ENCODE measurements at regions not wholly inside any gene's neighbourhood (a gene's known extent, or its start where the extent isn't known, plus 50 kb on each side); places are given as distances from the start of the nearest gene placed in this dataset.
A peak's percentile ranks its signal among the peaks of the same experiment; 100 is the strongest.
"Not testable (repeated sequence)": the region's sequence is repeated elsewhere in the genome, so short reads cannot be mapped to it uniquely, and the experiment has no call there.

DNA sequence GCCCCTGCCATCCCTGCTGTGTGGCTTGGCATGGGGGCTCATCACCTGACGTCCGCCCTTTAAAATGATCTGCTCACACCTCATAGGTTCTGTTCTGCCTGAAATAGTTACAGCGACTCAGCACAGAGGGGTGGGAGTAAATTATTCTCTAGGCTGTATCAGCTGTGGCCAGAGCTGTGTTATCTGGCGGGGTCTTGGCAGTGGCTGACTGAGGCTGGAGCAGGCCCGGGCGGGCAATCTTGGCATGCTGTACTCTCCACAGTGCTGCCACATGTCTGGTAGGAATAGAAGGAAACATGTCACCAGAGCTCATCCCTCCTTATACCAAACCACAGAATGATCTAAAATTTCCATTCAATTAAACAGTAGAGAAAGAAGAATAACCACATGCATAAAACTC, 499.9 kb upstream of the LMCD1 start:
- no peak for DNase-seq (ENCODE audit: low spot score)

DNA sequence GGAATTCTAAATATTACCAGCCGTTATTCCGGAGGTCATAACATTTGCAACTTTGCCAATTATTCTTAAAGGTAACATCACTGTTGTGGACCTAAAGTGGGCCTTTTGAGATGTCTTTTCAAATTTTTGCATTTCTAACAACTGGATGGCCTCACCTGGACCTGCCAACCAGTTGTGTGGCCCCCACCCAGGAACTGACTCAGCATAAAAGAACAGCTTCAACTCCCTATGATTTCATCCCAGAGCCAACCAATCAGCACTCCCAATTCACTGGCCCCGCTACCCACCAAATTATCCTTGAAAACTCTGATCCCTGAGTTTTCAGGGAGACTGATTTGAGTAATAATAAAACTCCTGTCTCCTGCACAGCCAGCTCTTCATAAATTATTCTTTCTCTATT, 489.7 kb upstream of the LMCD1 start:
- DNase-seq (ENCODE audit: low spot score) = no peak

DNA sequence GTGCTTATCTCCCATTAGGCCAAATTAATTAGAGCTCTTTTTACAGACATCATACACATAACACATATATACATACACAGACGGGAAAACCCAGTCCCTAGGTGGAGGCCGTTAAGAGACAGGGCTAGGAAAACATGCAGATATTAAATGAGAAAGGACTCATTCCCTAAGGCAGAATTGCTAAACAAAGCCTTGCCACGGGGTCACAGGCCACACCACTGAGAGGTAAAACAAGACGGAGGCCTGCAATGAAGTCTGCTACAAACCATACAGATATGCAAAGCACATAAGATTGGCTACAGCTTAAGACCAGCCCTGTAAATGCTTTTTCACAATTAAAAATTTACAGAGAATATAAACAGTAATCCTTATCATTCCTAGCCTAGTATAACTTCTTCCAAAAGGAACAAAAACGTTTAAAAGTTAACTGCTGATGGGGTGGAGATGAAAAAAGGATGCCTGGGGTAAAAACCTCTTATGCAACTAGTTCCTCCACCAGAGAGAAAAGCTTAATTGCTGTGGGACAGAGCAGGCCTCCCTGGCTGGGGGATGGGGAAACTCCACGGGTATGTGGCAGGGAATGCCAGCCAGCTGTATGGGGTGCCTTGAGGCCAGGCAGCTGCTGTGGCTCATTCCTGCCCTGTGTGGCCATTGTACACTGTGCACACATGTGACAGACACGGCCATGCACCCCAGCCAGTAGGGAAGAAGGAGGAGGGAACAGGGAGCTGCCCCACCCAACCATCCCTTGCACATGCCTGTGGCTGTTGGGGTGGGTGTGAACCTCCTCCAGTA, 481.4 kb upstream of the LMCD1 start:
- no peak for DNase-seq (ENCODE audit: low spot score)

DNA sequence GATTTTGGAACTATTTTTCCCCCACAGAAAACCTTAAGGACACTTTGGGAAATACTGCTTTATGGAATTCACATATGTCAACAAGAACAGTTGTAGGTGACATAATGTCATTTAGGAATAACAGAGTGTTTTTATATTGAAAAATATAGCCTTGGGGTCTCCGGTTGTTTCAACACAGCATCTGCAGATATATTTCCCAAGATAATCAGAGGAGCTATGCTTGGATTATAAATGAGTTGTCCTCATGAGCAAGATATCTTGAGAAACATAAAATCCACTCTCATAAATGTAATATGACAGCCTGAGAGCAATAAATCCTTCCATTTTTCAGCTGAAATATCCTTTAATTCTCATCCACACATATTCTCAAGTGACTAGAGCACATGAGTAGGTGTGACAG, 473.7 kb upstream of the LMCD1 start:
- no peak for DNase-seq (ENCODE audit: low spot score)

DNA sequence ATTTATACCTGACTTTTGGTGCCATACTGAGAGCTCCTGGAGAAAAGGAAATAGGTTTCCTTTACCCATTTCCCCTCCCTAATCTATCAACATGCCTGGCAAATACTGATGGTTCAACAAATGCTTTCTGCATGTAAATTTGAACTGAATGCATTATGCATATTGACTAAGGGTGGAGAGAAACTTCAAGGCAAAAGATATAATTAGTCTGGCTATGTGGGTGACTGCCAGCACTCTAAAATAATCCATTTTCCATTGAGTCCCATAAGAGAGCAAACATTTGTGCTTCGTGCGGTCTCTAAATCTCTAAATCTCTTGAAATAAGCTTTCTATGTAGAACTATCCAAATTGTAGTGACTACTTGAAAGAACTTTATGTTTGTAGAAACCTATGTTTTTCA, 451.3 kb upstream of the LMCD1 start:
- DNase-seq (ENCODE audit: low spot score) = no peak

DNA sequence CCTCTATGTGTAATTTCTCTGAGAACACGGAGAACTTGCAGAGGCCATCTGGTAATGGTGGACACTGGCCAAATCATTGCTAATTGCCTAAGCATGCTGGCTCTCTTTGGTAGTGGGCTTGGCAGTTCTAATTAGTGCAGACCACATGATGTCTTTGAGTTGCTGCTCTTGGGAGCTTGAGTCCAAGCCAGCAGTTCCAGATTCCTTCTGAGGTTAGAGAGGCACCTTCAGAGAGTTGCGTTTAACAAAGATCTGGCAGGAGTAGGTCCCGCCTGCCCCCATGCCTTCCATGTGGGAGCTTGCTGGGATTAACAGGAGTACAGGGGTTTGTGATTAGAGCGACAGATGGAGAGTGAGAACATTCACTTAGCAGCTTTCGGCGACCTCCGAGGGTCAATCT, 449.0 kb upstream of the LMCD1 start:
- DNase-seq (ENCODE audit: low spot score) = no peak

DNA sequence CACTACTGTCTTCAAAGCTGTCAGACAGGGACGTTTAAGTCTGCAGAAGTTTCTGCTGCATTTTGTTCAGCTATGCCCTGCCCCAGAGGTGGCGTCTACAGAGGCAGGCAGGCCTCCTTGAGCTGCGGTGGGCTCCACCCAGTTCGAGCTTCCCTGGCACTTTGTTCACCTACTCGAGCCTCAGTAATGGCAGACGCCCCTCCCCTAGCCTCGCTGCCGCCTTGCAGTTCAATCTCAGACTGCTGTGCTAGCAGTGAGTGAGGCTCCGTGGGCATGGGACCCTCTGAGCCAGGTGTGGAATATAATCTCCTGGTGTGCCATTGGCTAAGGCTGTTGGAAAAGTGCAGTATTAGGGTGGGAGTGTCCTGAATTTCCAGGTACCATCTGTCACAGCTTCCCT, 433.5 kb upstream of the LMCD1 start:
- not testable (repeated sequence) for DNase-seq (ENCODE audit: low spot score)

DNA sequence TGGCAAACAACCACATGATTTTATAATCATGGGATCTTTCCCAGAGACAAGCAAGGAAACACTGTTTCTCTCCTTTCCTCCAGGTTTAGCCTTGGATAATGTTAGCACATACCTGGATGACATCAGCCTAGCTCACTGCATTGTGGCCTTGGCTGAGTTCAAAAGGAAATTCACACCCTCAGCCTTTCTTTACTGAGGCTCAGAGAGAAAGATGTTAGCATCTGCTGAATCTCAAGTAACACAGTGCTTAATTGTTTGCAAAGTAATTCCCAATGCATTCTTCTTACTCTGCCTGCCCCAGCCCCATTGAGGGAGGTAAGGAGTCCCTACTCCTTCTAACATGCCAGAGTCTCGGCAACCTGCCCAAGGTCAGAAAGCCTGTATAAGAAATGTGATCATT, 432.2 kb upstream of the LMCD1 start:
- no peak for DNase-seq (ENCODE audit: low spot score)

DNA sequence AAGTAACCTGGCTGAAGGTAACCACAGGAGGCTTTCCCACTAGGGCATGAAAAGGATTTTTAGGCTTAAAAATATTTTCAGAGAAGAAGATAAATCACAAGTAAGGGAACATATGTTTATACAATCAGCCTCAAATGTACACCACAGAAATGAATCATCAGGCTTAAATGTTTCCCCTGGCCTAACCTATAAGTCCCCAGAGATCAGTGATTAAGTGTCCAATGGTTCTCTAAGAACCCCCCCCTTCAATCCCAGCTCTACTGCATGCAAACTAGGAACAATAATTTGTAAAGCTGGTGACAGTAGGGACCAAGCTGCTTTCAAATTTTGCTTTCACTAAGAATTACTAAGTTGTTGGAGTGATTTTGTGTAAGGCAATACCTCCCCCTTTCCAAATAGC, 431.6 kb upstream of the LMCD1 start:
- peak; percentile 57 for DNase-seq (ENCODE audit: low spot score)

DNA sequence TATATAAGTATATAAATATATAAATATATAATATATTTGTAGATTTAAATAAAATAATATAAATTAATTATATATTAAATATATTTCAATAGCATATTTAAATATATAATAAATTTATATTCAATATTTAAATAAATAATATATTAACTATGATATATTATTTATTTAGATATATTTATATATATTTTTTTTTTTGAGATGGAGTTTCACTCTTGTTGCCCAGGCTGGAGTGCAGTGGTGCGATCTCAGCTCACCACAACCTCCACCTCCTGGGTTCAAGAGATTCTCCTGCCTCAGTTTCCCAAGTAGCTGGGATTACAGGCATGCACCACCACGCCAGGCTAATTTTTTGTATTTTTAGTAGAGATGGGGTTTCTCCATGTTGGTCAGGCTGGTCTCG, 426.9 kb upstream of the LMCD1 start:
- DNase-seq (ENCODE audit: low spot score) = not testable (repeated sequence)

DNA sequence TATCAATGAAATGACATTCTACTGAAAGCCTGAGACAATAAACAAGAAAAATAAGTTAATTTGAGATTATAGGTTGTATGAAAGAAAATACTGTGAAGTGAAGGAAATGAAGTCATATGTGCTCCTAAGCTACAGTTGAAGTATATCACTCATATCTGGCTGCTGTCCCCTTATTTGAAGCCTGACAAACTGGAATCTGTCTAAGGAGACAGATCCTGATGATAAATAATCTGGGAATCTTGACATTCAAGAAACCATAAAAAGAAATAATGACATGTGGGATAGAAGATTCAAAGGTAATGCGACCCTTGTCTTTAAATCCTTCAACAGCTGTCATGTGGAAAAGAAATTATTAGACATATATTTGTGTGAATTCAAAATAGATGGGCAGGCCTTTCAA, 424.5 kb upstream of the LMCD1 start:
- no peak for DNase-seq (ENCODE audit: low spot score)

DNA sequence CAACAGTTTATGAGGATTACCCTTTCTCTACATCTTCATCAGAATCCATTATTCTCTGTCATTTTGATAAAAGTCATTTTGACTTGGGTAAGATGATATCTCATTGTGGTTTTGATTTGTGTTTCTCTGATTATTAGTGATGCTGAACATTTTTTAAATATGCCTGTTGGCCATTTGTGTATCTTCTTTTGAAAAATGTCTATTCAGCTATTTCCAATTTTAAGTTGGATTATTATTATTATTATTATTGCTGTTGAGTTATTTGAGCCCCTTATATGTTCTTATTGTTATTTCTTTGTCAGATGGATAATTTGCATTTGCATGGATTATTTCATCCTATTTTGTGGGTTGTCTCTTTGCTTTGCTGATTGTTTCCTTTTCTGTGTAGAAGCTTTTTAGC, 421.2 kb upstream of the LMCD1 start:
- no peak for DNase-seq (ENCODE audit: low spot score)

DNA sequence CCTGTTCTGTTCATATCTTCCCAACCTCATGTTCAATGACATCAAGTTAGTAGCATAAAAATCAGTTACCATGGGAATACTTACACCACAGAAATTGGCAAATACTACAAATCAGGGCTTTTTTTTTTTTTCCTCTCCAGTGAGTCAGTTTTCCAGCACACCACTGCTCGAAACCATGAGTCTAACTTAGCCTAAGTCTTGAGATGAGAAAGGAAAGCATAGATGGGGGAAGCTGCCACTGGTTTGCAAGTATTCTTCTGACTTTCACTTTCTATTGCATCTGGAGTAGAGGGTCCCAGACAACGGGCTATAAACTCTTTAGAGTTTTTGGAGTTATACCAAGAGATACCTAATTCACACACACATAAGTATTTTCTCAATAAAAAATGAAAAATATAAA, 416.1 kb upstream of the LMCD1 start:
- DNase-seq (ENCODE audit: low spot score) = no peak

DNA sequence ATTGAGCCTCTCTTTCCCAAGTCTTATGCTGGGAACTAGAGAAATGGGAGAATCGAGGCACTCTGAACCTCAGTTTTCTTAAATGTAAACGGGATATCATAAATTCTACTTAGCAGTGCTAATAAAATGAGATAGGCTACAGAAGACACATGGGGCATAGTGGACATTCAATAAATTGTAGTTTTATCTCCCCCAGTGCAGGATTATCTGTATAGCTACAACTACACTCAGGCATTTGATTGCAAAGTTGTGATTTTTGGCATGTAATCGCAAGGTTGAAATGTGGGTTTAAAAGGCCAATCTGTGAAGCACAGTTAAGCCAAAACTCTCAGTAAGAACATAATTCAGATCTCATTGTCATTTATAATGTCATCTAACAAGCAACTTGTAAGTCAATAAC, 413.7 kb upstream of the LMCD1 start:
- DNase-seq (ENCODE audit: low spot score) = no peak

DNA sequence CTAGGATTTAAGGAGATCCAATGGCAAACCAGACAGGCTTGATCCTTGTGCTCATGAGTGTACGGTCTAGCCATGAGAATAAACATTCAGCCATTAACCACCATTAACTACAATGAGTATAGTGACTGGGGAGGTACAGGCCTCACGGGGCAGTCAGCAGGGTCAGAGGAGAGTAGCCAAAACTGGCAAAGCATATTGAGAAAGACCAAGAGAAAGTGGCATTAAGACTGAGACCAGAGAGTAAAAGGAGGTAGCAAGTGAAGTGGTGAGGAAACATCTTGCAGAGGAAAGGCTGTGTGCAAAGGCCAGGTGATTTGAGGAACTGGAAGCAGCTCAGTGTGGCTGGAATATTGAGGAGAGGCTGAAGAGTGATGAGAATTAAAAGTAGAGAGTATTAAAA, 407.2 kb upstream of the LMCD1 start:
- no peak for DNase-seq (ENCODE audit: low spot score)

DNA sequence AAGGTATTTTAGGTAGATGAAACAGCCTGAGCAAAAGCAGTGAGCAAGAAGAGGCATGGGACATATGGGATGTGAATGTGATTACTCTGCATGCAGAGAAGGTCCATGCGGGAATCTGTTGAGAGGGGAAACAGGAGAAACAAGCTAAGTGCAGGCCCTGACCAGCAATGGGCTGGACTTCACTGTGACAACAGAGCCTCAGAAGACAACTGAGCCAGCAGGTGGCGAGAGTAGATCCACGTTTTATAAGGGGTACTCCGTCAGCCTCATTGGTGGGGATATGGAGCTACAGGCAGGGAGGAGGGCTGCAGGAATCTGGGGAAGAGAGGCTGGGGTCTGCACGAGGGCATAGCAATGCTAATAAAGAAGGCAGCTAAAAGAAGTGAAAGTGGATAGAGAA, 405.9 kb upstream of the LMCD1 start:
- DNase-seq (ENCODE audit: low spot score) = no peak

DNA sequence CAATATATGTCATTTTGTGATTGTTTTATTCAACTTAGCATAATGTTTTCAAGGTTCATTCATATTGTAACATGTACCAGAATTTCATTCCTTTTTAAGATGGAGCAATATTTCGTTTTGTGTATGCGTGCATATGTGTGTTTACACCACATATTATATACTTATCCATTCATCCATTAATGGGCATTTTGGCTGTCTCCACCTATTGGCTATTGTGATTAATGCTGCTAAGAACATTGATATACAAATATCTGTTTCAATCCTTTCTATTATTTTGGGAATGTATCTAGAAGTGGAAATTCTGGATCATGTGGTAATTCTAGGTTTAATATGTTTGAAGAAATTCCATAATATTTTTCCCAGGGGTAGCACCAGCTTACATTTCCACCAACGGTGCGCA, 403.9 kb upstream of the LMCD1 start:
- DNase-seq (ENCODE audit: low spot score) = no peak

DNA sequence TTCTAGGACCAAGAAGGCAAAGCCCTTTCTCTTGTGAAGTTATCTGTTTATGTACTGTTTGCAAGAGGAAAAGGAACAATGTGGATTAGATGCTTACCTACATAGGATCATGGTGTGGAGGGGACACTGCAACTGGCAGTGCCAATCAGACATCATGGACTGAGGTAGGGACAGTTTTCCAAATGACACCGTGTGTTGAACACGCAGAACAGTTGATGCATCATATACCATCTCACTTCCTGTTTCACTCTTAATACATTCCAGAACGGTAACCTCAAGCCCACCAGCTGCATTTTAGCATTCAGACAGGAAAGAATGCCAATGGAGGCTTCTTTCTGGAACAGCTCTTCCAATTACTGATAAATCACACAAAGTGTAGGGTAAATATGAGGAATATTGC, 397.7 kb upstream of the LMCD1 start:
- no peak for DNase-seq (ENCODE audit: low spot score)

DNA sequence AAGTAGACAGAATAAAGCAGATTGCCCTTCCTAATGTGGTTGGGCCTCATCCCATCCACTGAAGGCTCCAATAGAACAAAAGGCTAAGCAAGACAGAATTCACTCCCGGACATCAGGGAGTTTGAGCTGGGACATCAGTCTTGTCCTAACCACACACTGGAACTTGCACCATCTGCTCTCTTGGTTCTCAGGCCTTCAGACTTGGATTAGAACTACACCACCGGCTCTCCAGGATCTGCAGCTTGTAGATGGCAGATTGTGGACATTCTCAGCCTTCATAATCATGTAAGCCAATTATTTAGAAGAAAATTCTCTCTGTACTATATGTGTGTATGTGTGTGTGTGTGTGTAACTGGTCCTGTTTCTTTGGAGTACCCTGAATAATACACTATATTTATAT, 394.7 kb upstream of the LMCD1 start:
- no peak for DNase-seq (ENCODE audit: low spot score)

DNA sequence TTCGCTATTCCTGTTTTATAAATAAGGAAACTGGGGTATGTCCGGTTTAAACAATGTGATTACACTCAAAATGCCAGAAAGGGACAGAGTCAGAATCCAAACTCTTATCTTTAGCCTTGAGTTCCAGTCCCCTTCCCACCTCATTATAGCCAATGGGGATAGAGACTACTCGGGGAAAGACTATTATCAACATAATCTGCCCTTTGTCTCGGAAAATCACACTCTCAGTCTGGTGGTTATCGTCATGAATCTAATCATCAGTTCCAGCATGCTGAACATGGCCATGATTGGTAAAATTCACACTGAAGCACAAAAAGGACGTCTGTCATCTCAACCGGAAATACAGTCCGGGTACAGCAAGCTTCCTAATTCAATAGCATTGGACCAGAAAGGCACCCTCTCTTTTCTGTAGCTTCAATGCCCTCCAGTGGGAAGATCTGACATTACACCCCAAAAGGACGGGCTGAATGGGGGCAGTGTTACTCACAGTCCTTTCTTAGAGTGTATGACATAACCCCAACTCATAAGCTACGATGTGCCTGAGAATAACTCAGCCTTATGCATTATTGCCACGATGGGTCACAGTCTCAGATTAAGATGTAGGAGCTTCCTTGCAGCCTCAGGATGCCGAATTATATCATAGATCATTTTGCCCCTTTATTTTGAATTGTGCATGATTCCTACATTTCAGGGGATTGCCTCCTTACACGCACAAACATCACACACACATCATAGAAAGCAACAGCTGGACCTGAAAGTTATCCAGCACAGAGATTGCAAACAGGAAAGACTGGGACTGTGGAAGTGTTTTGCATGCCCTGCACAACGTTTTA, 390.4 kb upstream of the LMCD1 start:
- peak; percentile 90 for DNase-seq (ENCODE audit: low spot score)

DNA sequence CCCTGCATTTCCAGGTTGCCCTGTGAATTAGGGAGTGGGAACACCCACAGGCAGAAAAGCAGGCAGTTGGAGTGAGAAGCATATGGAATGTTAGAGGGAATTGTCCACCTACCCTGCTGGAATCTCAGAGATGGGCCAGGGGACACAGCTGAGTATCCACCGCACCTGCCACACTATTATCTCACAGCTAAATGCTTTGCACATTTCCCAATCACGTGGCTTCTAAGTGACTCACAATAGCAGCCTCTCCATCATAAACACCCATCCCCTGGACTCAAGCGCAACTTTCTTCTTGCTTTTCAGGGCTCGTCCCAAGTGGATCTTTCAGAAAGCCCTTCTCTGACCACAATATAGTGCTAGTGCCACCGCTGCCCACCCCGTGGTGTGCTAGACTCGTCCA, 389.0 kb upstream of the LMCD1 start:
- DNase-seq (ENCODE audit: low spot score) = no peak

DNA sequence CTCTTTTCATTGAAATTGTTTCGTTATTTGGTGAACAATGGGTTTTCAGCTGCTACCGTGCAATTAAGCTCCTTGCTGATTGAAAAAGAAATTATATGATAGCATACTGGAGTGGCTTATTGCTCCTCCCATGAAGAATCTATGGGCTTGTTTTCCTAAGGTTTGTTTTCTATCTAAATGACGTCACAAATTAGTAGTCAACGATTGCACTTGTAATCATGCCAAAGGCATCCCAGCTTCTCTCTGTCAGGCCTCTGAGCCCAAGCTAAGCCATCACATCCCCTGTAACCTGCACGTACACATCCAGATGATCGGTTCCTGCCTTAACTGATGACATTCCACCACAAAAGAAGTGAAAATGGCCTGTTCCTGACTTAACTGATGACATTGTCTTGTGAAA, 388.0 kb upstream of the LMCD1 start:
- DNase-seq (ENCODE audit: low spot score) = no peak

DNA sequence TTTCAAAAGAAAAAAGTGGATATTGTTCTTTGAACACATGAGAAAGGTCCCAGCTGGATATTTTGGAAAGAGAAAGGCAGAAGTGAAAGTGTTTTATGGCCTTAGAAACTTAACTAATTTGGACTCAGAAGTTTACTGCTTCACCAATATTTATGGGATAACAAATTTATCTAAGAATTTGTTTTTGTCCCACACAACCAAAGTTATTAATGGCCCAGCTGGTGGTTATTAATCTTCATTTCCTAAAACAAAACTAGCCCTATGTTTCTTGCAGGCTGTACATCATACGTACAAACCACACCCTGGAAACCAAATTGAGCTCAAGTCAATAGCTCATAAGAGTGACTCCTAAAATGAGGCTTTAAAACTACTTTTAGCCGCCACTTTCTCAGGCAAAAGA, 372.9 kb upstream of the LMCD1 start:
- no peak for DNase-seq (ENCODE audit: low spot score)
